HG03571 (cell line): ENCODE measurements at regions not wholly inside any gene's neighbourhood (a gene's known extent, or its start where the extent isn't known, plus 50 kb on each side); places are given as distances from the start of the nearest gene placed in this dataset.
"Not testable (repeated sequence)": the region's sequence is repeated elsewhere in the genome, so short reads cannot be mapped to it uniquely, and the experiment has no call there.

Source experiments
- ATAC-seq: cut with Tn5 transposase; IDR thresholded peaks from one replicate; pipeline ENCODE4 v1.9.1; 2021; ENCODE audit not compliant: unreplicated experiment

DNA sequence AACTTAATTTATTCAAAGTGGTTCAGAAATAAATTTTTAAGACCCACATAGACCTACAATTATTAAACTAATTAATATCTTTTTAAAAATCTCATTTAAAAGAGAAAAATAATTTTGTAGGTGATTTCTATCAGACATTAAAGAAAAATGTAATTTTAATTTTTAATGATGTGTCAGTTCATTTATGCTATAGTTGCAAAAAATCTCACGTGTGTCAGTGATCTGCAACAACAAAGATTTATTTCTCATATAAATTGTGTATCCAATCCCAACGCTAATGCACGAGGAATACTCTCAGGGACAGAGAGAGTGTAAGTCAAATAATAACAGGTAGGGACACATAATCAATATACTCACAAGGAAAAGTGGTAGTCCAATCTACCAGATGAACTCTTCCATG, 456.6 kb upstream of the CCDC54 start:
- no peak for ATAC-seq

- ATAC-seq, result no peak
Measured at GRCh38 chr3:106929081-106929480, 448.2 kb upstream of the CCDC54 start.

GRCh38 chr3:106930086-106930485, 447.2 kb upstream of the CCDC54 start:
- no peak for ATAC-seq

GRCh38 chr3:106931904-106932303, 445.3 kb upstream of the CCDC54 start:
- ATAC-seq, result no peak

DNA sequence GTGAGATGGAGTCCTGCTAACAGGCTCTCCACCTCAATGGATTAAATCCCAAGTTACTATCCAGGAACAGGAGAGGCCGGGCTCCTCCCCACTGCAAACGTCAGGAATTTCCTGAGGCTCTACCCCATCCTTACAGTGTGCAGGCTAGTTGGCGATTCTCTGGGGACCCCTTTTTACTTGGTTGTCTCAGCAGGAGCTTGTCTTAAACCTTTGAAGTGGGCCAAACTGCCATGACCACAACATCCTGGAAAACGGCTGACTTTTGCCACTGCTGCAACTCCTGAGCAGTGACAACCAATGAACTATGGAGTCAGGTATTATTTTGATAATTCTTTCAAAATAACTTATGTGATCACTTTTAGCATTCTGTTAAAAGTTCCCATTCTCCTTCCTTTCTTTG, 440.9 kb upstream of the CCDC54 start:
- ATAC-seq, result no peak

DNA sequence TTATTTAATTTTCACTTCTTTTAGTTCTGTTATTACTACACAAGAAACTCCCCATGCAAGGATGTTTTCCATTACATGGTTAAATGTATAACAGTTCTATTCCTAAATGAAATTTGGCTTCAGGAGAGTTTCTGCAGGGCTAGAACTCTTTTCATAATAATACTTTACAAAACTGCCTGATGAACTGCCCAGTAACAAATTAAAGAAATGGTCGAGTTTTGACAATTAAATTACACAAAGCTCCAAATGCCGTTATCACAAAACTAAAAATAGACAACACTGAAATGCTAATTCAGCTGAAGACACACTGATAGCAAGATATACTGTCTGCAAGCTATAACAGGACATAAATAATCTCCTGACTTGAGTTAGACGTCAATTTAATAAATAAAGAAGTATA, 435.2 kb upstream of the CCDC54 start:
- no peak for ATAC-seq

- no peak for ATAC-seq
Measured at GRCh38 chr3:106943071-106943470, 434.2 kb upstream of the CCDC54 start.

DNA sequence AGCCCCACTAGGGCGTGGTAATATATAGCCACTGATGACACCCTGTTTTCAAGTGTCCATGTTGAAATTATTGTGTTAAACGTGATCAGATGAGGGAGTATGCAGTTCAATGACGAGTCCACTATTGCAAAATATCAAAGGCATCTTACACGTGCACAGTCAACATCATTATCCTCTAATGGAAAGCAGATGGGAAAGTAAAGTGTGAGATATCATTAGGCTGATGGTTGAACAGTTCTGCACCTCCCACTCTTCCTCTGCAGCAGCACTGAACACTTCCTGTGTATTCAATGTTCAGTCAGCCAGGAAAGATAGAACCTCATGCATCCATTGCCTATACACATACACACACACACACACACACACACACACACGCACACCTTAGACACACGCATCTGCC, 431.8 kb upstream of the CCDC54 start:
- ATAC-seq, result no peak

GRCh38 chr3:106946866-106947265, 430.4 kb upstream of the CCDC54 start:
- no peak for ATAC-seq

- no peak for ATAC-seq
Measured at GRCh38 chr3:106957029-106957428, 420.2 kb upstream of the CCDC54 start.

GRCh38 chr3:106962993-106963392, 414.2 kb upstream of the CCDC54 start:
- ATAC-seq, result no peak

- ATAC-seq, result no peak
Measured at GRCh38 chr3:106963442-106963841, 413.8 kb upstream of the CCDC54 start.

GRCh38 chr3:106965307-106965706, 411.9 kb upstream of the CCDC54 start:
- ATAC-seq, result no peak

DNA sequence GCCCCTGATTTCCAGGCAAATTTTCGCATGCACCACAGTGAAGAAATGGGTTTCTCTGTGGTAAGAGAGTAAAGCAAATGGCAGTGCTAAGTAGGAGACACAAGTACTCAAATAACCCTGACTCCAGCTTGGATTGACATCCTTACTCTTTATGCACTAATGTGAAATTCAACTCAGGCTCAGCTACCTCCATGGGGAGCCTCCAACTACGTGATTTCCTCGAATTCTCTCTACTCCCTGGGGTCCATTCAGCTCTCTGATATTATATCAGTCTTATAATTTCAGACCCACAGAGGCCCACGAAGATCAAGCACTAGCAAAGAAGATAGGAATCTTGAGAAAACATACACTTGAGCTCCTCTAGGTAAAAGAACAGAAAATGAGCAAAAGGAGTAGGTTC, 407.6 kb upstream of the CCDC54 start:
- ATAC-seq, result no peak

DNA sequence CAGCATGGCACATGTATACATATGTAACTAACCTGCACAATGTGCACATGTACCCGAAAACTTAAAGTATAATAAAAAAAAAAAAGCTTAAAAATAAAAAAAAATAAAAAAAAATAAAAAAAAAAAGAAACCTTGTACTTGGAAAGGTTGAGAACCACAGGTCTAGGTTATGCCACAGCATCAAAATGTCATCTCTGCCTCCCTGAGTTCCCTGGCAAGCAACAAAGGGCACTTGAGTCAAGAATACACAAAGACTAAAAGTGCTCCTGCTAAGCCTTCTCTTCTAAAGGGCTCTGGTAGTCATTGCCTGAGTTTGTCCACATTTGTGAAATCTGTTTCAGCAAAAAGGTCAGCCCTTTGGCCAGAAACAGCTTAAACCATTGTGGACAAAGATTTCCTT, 395.8 kb upstream of the CCDC54 start:
- ATAC-seq, result no peak

DNA sequence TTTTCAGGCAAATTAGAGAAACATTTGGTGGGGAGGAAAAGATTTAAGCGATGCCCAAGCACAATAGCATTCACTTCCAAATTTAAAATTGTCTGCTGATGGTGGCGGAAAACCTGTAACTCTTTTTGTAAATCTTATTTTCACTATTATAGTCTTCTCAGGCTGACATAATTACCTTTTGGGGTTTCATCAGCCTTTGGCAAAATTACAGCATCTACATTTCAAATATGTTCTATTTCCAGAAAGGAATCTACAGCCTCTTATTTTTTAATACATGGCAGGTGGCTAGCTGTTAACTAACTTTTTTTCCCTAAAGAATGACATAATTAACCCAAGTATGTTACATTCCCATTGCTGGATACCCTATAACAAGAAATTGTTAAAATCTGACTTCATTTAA, 391.5 kb upstream of the CCDC54 start:
- ATAC-seq, result no peak

GRCh38 chr3:106998841-106999682, 378.2 kb upstream of the CCDC54 start:
- ATAC-seq, result not testable (repeated sequence)

DNA sequence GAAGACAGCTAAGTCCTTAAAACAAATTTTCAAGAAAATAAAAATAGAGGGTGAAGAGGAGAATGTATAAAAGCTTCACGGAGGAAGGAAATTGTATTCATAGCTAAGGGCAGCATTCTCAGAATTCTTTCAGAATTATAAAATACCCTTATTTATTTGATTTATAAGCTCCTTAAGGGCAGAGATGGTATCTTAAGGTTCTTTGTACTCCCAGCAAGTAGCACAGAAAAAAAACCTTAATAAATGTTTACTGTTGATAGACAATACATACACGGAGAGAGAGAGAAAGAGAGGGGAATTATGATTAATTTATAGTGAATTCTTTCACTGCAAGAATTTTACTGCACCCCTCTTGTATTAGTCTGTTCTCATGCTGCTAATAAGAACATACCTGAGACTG, 375.6 kb upstream of the CCDC54 start:
- ATAC-seq, result no peak

DNA sequence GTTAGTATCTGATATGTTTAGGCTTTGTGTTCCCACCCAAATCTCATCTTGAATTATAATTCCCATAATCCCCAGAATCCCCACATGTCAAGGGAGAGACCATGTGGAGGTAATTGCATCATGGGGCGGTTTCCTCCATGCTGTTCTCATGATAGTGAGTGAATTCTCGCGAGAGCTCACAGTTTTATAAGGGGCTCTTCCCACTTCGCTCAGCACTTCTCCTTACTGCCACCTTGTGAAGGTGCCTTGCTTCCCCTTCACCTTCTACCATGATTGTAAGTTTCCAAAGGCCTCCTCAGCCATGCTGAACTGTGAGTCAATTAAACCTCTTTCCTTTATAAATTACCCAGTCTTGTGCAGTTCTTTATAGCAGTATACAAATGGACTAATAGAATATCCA, 371.9 kb upstream of the CCDC54 start:
- not testable (repeated sequence) for ATAC-seq

GRCh38 chr3:107008213-107008612, 369.0 kb upstream of the CCDC54 start:
- ATAC-seq, result no peak

DNA sequence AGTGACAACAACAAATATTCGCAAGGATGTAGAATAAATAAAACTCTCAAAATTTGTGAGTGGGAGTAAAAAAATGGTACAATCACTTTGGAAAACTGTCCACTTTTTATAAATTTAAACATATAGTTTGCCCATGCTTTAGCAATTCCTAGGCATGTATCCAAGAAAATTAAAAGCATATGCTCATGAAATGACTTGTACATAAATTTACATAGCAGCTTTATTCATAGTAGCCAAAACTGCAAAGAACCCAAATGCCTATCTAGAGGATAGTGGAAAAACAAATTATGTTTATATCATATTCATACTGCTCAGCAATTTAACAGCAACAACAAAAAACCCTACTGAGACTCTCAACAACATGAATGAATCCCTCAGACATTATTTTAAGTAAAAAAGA, 363.6 kb upstream of the CCDC54 start:
- no peak for ATAC-seq

DNA sequence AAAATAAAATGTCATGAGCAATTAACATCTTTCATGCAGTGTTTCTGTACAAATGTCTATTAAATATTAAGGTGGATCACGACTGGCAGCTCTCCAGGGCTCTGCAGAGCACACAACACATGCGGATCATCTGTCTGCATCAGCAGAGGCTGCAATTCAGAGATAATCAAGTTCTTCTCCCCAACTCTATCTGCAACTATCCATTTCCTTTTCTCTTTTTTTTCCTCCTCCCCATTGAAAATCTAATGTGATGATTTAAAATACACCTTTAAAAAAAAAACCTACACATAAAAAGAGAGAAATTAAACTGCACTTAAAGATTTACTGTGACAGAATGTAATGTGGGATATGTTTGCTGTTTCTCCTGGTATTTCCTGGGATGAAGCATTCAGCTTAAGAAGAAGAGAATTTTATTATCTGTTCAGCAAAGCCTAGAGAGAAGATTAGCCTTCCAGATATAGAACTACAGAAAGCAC, 352.6 kb upstream of the CCDC54 start:
- ATAC-seq, result no peak

DNA sequence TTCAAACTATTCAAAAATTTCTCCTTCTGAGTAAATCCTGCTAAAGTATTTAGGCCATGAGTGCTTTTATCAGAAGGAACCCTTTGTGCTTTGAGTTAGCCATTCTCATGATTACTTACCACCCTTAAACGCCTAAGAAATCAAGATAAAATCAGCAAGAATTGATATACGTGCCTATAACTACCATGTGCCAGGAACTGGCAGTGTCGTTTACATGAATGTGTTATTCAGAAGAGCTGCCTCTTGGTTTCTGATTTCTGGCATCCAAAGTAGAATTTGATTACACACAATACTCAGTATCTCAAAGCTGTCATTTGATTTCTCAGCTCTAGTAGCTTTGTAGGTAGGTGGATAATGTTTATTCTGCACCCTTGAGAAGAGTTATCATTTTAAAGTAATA, 351.3 kb upstream of the CCDC54 start:
- no peak for ATAC-seq
